ENCODE measurements at regions not wholly inside any gene's neighbourhood (a gene's known extent, or its start where the extent isn't known, plus 50 kb on each side); places are given as distances from the start of the nearest gene placed in this dataset.

GRCh38 chr21:18178509-18178908 lies 66.1 kb upstream of the CHODL start:
- TF ChIP-seq CTCF (IDR thresholded peaks at IDR 0.05) (no peak), POLR2A (IDR thresholded peaks at IDR 0.05) (no peak), EP300 (IDR thresholded peaks at IDR 0.05) (no peak)
